HG03039 (cell line): ENCODE measurements at regions not wholly inside any gene's neighbourhood (a gene's known extent, or its start where the extent isn't known, plus 50 kb on each side); places are given as distances from the start of the nearest gene placed in this dataset.
"Not testable (repeated sequence)": the region's sequence is repeated elsewhere in the genome, so short reads cannot be mapped to it uniquely, and the experiment has no call there.

ENCODE experiments used
- ATAC-seq: cut with Tn5 transposase; IDR thresholded peaks from one replicate; pipeline ENCODE4 v1.9.1; 2021; ENCODE audit warnings: mild to moderate bottlenecking, moderate library complexity; ENCODE audit not compliant: unreplicated experiment

- not testable (repeated sequence) for ATAC-seq
Measured at GRCh38 chr4:18159117-18159912, 137.8 kb upstream of the LCORL start.

GRCh38 chr4:18155067-18156041, 133.8 kb upstream of the LCORL start:
- ATAC-seq: no peak

GRCh38 chr4:18138076-18138665, 116.6 kb upstream of the LCORL start:
- ATAC-seq: no peak

GRCh38 chr4:18134111-18134510, 112.6 kb upstream of the LCORL start:
- ATAC-seq: no peak

- no peak for ATAC-seq
Measured at GRCh38 chr4:18130256-18130655, 108.7 kb upstream of the LCORL start.

GRCh38 chr4:18128241-18128640, 106.7 kb upstream of the LCORL start:
- ATAC-seq: no peak

- ATAC-seq: no peak
Measured at GRCh38 chr4:18127030-18127429, 105.5 kb upstream of the LCORL start.

GRCh38 chr4:18113710-18114331, 92.3 kb upstream of the LCORL start:
- ATAC-seq: no peak

GRCh38 chr4:18111081-18111480, 89.5 kb upstream of the LCORL start:
- no peak for ATAC-seq

GRCh38 chr4:18110099-18110498, 88.5 kb upstream of the LCORL start:
- ATAC-seq: no peak

- ATAC-seq: no peak
Measured at GRCh38 chr4:18109676-18110075, 88.1 kb upstream of the LCORL start.

- ATAC-seq: not testable (repeated sequence)
Measured at GRCh38 chr4:18107848-18108528, 86.4 kb upstream of the LCORL start.

- no peak for ATAC-seq
Measured at GRCh38 chr4:18106620-18107019, 85.1 kb upstream of the LCORL start.

GRCh38 chr4:18105030-18106011, 83.8 kb upstream of the LCORL start:
- peak; percentile 77 for ATAC-seq

GRCh38 chr4:18103876-18104605, 82.5 kb upstream of the LCORL start:
- ATAC-seq: no peak

GRCh38 chr4:18100657-18101056, 79.1 kb upstream of the LCORL start:
- no peak for ATAC-seq

GRCh38 chr4:18090447-18090846, 68.9 kb upstream of the LCORL start:
- not testable (repeated sequence) for ATAC-seq

- ATAC-seq: no peak
Measured at GRCh38 chr4:18082236-18082635, 60.7 kb upstream of the LCORL start.

GRCh38 chr4:18081708-18082107, 60.2 kb upstream of the LCORL start:
- no peak for ATAC-seq
